K562 (cell line): ENCODE measurements at regions not wholly inside any gene's neighbourhood (a gene's known extent, or its start where the extent isn't known, plus 50 kb on each side); places are given as distances from the start of the nearest gene placed in this dataset.

Experiments
- ATAC-seq: fragments of 200-7000 bp; cut with Tn5 transposase; 3 replicates; pipeline ENCODE4 v1.9.1; 2020; ENCODE audit warnings: moderate library complexity
- BruUV-seq: library from RNA; stranded (reverse); fragments of 400-500 nt; replicated peaks from 2 replicates; lab custom pipeline; 2021; lab: Mats Ljungman, UMichigan
- CTCF ChIA-PET: fragments of 300-600 bp; formaldehyde crosslinking; extraction: SDS; loops from one replicate; lab custom pipeline; 2021; ENCODE audit warnings: low intra/inter-chr PET ratio; lab: Yijun Ruan, JAX
- POLR2A ChIA-PET: fragments of 300-600, 350-650 bp; sonication (Branson Sonifier 250); formaldehyde crosslinking; extraction: SDS; loops from one replicate; lab custom pipeline; 2021; ENCODE audit warnings: antibody characterized with exemption, inconsistent platforms; lab: Yijun Ruan, JAX
- DNase-seq, 4 experiments: peaks; one replicate each; pipeline versions ENCODE4 v3.0.0 to v3.0.0-alpha.2; 2011 to 2018; ENCODE audit warnings: low spot score in 3 of 4, mixed read lengths in 3 of 4; ENCODE audit errors: extremely low read depth in 1 of 4
- FAIRE-seq: peaks from 2 replicates; lab custom pipeline; 2011; peaks lifted over from hg19 to GRCh38; lab: Jason Lieb, UNC
- H2AFZ ChIP-seq: 2 replicates; pipeline ENCODE4 v1.6.0; 2011; ENCODE audit warnings: low read depth, low read length, control low read depth, inconsistent platforms
- H3K27ac ChIP-seq: fragments of 200-600 bp; 3 replicates; pipeline ENCODE4 v1.8.0; 2011; ENCODE audit warnings: low read depth, mild to moderate bottlenecking, control low read depth, inconsistent platforms, low read length, moderate library complexity, mixed read lengths; ENCODE audit errors: extremely low read depth
- H3K27me3 ChIP-seq, 2 experiments: fragments of 300-600 bp in 1 of 2; 2 replicates in 1 of 2; 3 replicates in 1 of 2; pipeline versions ENCODE4 v1.6.0 to v1.8.0; 2011; ENCODE audit warnings: inconsistent platforms in 2 of 2, low read length in 2 of 2, mild to moderate bottlenecking in 1 of 2, mixed read lengths in 1 of 2, moderate library complexity in 1 of 2; ENCODE audit not compliant: control insufficient read depth in 2 of 2, insufficient read depth in 2 of 2
- H3K36me3 ChIP-seq: fragments of 300-600 bp; 3 replicates; pipeline ENCODE4 v1.8.0; 2011; ENCODE audit warnings: mild to moderate bottlenecking, low read length, inconsistent platforms; ENCODE audit not compliant: control insufficient read depth, insufficient read depth
- H3K4me1 ChIP-seq, 2 experiments: fragments of 200-600 bp in 1 of 2; replicated peaks in 1 of 2; 2 replicates in 1 of 2; 3 replicates in 1 of 2; pipeline versions ENCODE4 v1.5.1 to v1.8.0; 2011; ENCODE audit warnings: inconsistent platforms in 2 of 2, low read length in 2 of 2, mild to moderate bottlenecking in 1 of 2, mixed read lengths in 1 of 2, moderate library complexity in 1 of 2; ENCODE audit not compliant: control insufficient read depth in 2 of 2, insufficient read depth in 2 of 2
- H3K4me2 ChIP-seq: 2 replicates; pipeline ENCODE4 v1.6.1; 2011; ENCODE audit warnings: low read length, control low read depth, inconsistent platforms, mixed read lengths; ENCODE audit not compliant: insufficient read depth
- H3K4me3 ChIP-seq: fragments of 200-600 bp; sonication (generic), shearing (Covaris generic); 2 replicates; pipeline ENCODE4 v1.5.1; 2016; ENCODE audit warnings: control low read depth, inconsistent platforms
- H3K79me2 ChIP-seq: fragments of 200-600 bp; 3 replicates; pipeline ENCODE4 v1.8.0; 2011; ENCODE audit warnings: low read length, inconsistent platforms; ENCODE audit not compliant: control insufficient read depth, insufficient read depth
- H3K9ac ChIP-seq, 2 experiments: 2 replicates each; pipeline versions ENCODE4 v1.6.0 to v1.6.1; 2011; ENCODE audit warnings: low read depth in 2 of 2, low read length in 2 of 2, control low read depth in 1 of 2, inconsistent platforms in 1 of 2, mild to moderate bottlenecking in 1 of 2, mixed read lengths in 1 of 2; ENCODE audit not compliant: insufficient read depth in 1 of 2
- H3K9me1 ChIP-seq: one replicate; pipeline ENCODE4 v1.6.0; 2011; ENCODE audit warnings: inconsistent platforms, mild to moderate bottlenecking, low read length, moderate library complexity; ENCODE audit not compliant: control insufficient read depth, insufficient read depth
- H3K9me3 ChIP-seq: replicated peaks from 2 replicates; pipeline ENCODE4 v1.5.1; 2011; ENCODE audit warnings: low read depth, low read length, inconsistent platforms; ENCODE audit not compliant: control insufficient read depth, insufficient read depth
- H4K20me1 ChIP-seq: replicated peaks from 2 replicates; pipeline ENCODE4 v1.6.1; 2011; ENCODE audit warnings: low read length, inconsistent platforms, mixed read lengths; ENCODE audit not compliant: control insufficient read depth, insufficient read depth
- FOXP1 ChIP-seq: sonication (generic); formaldehyde crosslinking; IDR thresholded peaks from 2 replicates; pipeline ENCODE4 v1.8.0; 2022; ENCODE audit warnings: mild to moderate bottlenecking, missing genetic modification reagents
- KAT7 ChIP-seq: sonication (generic); formaldehyde crosslinking; IDR thresholded peaks from 2 replicates; pipeline ENCODE4 v1.8.0; 2022; ENCODE audit warnings: missing genetic modification reagents, mild to moderate bottlenecking, borderline replicate concordance
- KDM2B ChIP-seq: fragments of 250-450 bp; sonication (Bioruptor Pico); IDR thresholded peaks from 2 replicates; pipeline ENCODE4 v1.8.0; 2021; ENCODE audit warnings: mild to moderate bottlenecking, moderate library complexity
- MIER1 ChIP-seq: fragments of 450-650 bp; IDR thresholded peaks from 2 replicates; pipeline ENCODE4 v1.6.1; 2016; ENCODE audit warnings: antibody characterized with exemption, mild to moderate bottlenecking, low read depth
- NBN ChIP-seq: fragments of 450-650 bp; IDR thresholded peaks from 2 replicates; pipeline ENCODE4 v1.6.1; 2016; ENCODE audit warnings: low read depth, mild to moderate bottlenecking
- NR2F6 ChIP-seq: fragments of 450-650 bp; formaldehyde crosslinking; IDR thresholded peaks from 2 replicates; pipeline ENCODE4 v1.4.0; 2020; ENCODE audit warnings: mild to moderate bottlenecking
- POLR2A ChIP-seq: fragments of 450-650 bp; conservative IDR thresholded peaks from 2 replicates; pipeline ENCODE4 v1.6.1; 2016
- PTBP1 ChIP-seq: fragments of 200-400 bp; formaldehyde crosslinking; IDR thresholded peaks from 2 replicates; pipeline ENCODE4 v1.6.1; 2017; ENCODE audit warnings: low read depth, low read length
- RFX5 ChIP-seq: IDR thresholded peaks from 2 replicates; pipeline ENCODE4 v1.6.1; 2011; ENCODE audit warnings: low read depth, mild to moderate bottlenecking, improper control_type of control experiment, low read length
- RNF219 ChIP-seq: fragments of 250-450 bp; sonication (Bioruptor Pico); IDR thresholded peaks from 2 replicates; pipeline ENCODE4 v1.5.0; 2022; ENCODE audit warnings: mild to moderate bottlenecking
- SIRT6 ChIP-seq: IDR thresholded peaks from one replicate; pipeline ENCODE4 v1.6.1; 2012; ENCODE audit warnings: low read depth, mild to moderate bottlenecking, control low read depth, inconsistent platforms, low read length, moderate library complexity
- SREBF1 ChIP-seq: fragments of 150-350 bp; IDR thresholded peaks from 2 replicates; pipeline ENCODE4 v1.6.1; 2014; ENCODE audit warnings: antibody characterized with exemption, low read depth, low read length, borderline replicate concordance
- THRA ChIP-seq: fragments of 450-650 bp; IDR thresholded peaks from 2 replicates; pipeline ENCODE4 v1.6.1; 2017; ENCODE audit warnings: mild to moderate bottlenecking, moderate library complexity
- ZNF175 ChIP-seq: fragments of 200-800 bp; sonication (Bioruptor generic); IDR thresholded peaks from 2 replicates; pipeline ENCODE4 v1.6.1; 2016; ENCODE audit warnings: low read depth, mild to moderate bottlenecking, missing genetic modification characterization, missing compliant biosample characterization
- ZNF274 ChIP-seq: IDR thresholded peaks from 2 replicates; pipeline ENCODE4 v1.6.1; 2011; ENCODE audit warnings: low read depth, mild to moderate bottlenecking, low read length, moderate library complexity, borderline replicate concordance
- ZNF507 ChIP-seq: conservative IDR thresholded peaks from 2 replicates; pipeline ENCODE4 v1.6.1; 2017; ENCODE audit warnings: missing genetic modification characterization, missing compliant biosample characterization
- ZNF511 ChIP-seq: sonication (generic); formaldehyde crosslinking; IDR thresholded peaks from 2 replicates; pipeline ENCODE4 v1.8.0; 2022; ENCODE audit warnings: mild to moderate bottlenecking, missing genetic modification reagents
- ZSCAN32 ChIP-seq: fragments of 450-650 bp; formaldehyde crosslinking; IDR thresholded peaks from 2 replicates; pipeline ENCODE4 v1.4.0; 2020; ENCODE audit warnings: mild to moderate bottlenecking, moderate library complexity
- ZZZ3 ChIP-seq: fragments of 450-650 bp; IDR thresholded peaks from 2 replicates; pipeline ENCODE4 v1.6.1; 2016; ENCODE audit warnings: antibody characterized with exemption, mild to moderate bottlenecking, moderate library complexity
- WGBS: fragments of 100-300 bp; shearing (Covaris generic); methylation state at CpG from one replicate; pipeline ENCODE4 v1.1.6; 2016; ENCODE audit warnings: low coverage, mixed read lengths; ENCODE audit not compliant: insufficient coverage; ENCODE audit errors: missing lambda C conversion rate; 5-methylcytosine and 5-hydroxymethylcytosine counted together
- in situ Hi-C: fragments of 300-500 bp; cut with MboI; formaldehyde crosslinking; loops from 4 replicates; pipeline ENCODE4 v1.15.0; 2018; ENCODE audit warnings: inconsistent platforms, mixed read lengths
- intact Hi-C: fragments of 100-400 bp; cut with micrococcal nuclease; formaldehyde crosslinking; loops from 2 replicates; pipeline ENCODE4 v1.14.2; 2022

- intact Hi-C loops = no loop called here
Observed at GRCh38 chr12:38102197-38102596, 214.4 kb upstream of the ALG10B start.

GRCh38 chr12:38110026-38110699 lies 206.4 kb upstream of the ALG10B start:
- BruUV-seq = no TSS peak
- intact Hi-C loops (no loop called here), in situ Hi-C loops (no loop called here)
- CTCF ChIA-PET = no interaction called here
- Histone ChIP-seq H3K27me3 (no peaks in the 10 kb centered on the region), H3K4me3 (no peak overlapping the region), H3K9me3 (no peaks in the 10 kb centered on the region), H3K79me2 (no peaks in the 10 kb centered on the region), H3K9ac (no peak overlapping the region), H3K27ac (no peak overlapping the region), H3K9me1 (no peaks in the 10 kb centered on the region), H2AFZ (no peak overlapping the region), H3K4me1 (no peaks in the 10 kb centered on the region), H4K20me1 (no peaks in the 10 kb centered on the region), H3K36me3 (no peaks in the 10 kb centered on the region), H3K4me2 (no peak overlapping the region)
- WGBS = 0% methylated on average over 2 of the region's 2 CpGs
- DNase-seq (no peak), FAIRE-seq (no peak), ATAC-seq (no peak)
- POLR2A ChIA-PET = no interaction called here
- TF ChIP-seq PTBP1 (no peak), THRA (no peak), KDM2B (CRISPR knock-in tag) (no peak), NR2F6 (no peak), NBN (no peak), RNF219 (no peak), ZNF511 (CRISPR knock-in tag) (no peak), KAT7 (CRISPR knock-in tag) (no peak)

More at GRCh38 chr12:38102197-38102596, 214.4 kb upstream of the ALG10B start:
- BruUV-seq = no TSS peak
- H3K79me2 ChIP-seq = no peaks in the 10 kb centered on the region
- H4K20me1 ChIP-seq = no peaks in the 10 kb centered on the region
- H3K9ac ChIP-seq = no peak overlapping the region
- in situ Hi-C loops = no loop called here
- H3K4me3 ChIP-seq = no peak overlapping the region
- no peak for FAIRE-seq
- TF ChIP-seq ZNF175 (CRISPR knock-in tag) (no peak), ZNF274 (no peak), ZSCAN32 (CRISPR knock-in tag) (no peak), ZNF507 (tag) (no peak), MIER1 (no peak), ZZZ3 (no peak), POLR2A (no peak), SIRT6 (no peak), FOXP1 (CRISPR knock-in tag) (no peak), RFX5 (no peak), SREBF1 (no peak)
- no peaks in the 10 kb centered on the region for H3K4me1 ChIP-seq
- no peak for ATAC-seq
- H3K27ac ChIP-seq = no peak overlapping the region
- H3K27me3 ChIP-seq = no peaks in the 10 kb centered on the region
- CTCF ChIA-PET = no interaction called here
- no peaks in the 10 kb centered on the region for H3K9me3 ChIP-seq
- no peak for DNase-seq
- POLR2A ChIA-PET = no interaction called here
- no peak overlapping the region for H3K4me2 ChIP-seq
- H3K9me1 ChIP-seq = no peaks in the 10 kb centered on the region
- no peak overlapping the region for H2AFZ ChIP-seq
- no peaks in the 10 kb centered on the region for H3K36me3 ChIP-seq
